Lower leg skin (tissue), 3 donors: ENCODE measurements at regions not wholly inside any gene's neighbourhood (a gene's known extent, or its start where the extent isn't known, plus 50 kb on each side); places are given as distances from the start of the nearest gene placed in this dataset.

Experiments
- POLR2A ChIP-seq, 2 donors: fragments of 450-650 bp; IDR thresholded peaks; one replicate each; pipeline ENCODE4 v1.6.1; 2016 to 2017; ENCODE audit warnings: antibody characterized with exemption in 2 of 2, mild to moderate bottlenecking in 1 of 2, moderate library complexity in 1 of 2
- TF ChIP-seq, protein P1 (sequence below), 3 donors: fragments of 450-650 bp; IDR thresholded peaks; one replicate each; pipeline ENCODE4 v1.5.1; 2016; ENCODE audit warnings: antibody characterized with exemption in 3 of 3, mild to moderate bottlenecking in 3 of 3, moderate library complexity in 2 of 3

DNA sequence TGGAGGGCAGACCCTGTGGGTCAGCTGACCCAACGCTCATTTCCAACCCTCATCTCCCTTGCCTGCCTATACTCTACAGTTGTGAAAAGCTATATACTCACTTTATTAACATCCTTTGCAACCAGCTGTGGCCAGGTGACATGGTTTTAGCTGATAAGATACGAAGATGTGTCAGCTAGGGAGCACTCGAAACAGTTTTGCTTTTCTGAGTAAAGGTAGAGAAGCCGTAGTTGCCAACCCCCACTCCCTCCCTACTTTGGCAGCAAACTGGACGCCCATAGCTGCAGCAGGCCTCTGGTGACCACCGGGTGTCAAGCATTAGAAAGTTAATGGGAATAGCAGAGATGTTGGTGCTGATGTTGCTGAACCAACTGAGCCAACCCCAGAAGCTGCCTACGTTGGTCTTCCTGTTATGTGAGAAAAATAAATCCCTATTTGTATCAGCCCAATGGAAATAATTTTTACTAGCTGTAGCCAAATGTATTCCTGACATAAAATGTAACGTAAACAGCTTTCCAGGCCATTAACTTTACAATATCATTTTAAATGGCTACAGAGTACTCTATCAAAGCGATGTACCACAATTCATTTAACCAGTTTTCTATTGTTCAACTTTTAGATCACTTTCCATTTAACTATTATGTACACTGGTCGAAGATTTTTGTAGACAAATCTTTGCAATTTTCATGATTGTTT lies 98.5 kb upstream of the TMCC3 start:
- TF ChIP-seq POLR2A (IDR thresholded peaks at IDR 0.05): no peak
- TF ChIP-seq, protein P1, sequence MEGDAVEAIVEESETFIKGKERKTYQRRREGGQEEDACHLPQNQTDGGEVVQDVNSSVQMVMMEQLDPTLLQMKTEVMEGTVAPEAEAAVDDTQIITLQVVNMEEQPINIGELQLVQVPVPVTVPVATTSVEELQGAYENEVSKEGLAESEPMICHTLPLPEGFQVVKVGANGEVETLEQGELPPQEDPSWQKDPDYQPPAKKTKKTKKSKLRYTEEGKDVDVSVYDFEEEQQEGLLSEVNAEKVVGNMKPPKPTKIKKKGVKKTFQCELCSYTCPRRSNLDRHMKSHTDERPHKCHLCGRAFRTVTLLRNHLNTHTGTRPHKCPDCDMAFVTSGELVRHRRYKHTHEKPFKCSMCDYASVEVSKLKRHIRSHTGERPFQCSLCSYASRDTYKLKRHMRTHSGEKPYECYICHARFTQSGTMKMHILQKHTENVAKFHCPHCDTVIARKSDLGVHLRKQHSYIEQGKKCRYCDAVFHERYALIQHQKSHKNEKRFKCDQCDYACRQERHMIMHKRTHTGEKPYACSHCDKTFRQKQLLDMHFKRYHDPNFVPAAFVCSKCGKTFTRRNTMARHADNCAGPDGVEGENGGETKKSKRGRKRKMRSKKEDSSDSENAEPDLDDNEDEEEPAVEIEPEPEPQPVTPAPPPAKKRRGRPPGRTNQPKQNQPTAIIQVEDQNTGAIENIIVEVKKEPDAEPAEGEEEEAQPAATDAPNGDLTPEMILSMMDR (IDR thresholded peaks at IDR 0.05): no peak
